GM19455 (cell line): ENCODE measurements at regions not wholly inside any gene's neighbourhood (a gene's known extent, or its start where the extent isn't known, plus 50 kb on each side); places are given as distances from the start of the nearest gene placed in this dataset.
"Not testable (repeated sequence)": the region's sequence is repeated elsewhere in the genome, so short reads cannot be mapped to it uniquely, and the experiment has no call there.

Experiments used
- ATAC-seq: cut with Tn5 transposase; IDR thresholded peaks from one replicate; pipeline ENCODE4 v1.9.1; 2021; ENCODE audit not compliant: unreplicated experiment

DNA sequence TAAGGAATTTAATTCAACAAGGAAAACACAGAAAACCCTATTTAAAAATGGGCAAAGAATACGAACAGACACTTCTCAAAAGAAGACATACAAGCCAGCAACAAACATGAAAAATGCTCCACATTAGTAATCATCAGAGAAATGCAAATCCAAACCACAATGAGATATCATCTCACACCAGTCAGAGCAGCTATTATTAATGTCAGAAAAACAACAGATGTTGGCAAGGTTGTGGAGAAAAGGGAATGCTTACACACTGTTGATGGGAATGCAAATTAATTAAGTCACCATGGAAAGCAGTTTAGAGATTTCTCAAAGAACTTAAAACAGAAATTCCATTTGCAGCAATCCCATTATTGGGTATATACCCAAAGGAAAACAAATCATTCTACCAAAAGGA is 55.2 kb downstream of the GCC1 start:
- ATAC-seq = no peak

DNA sequence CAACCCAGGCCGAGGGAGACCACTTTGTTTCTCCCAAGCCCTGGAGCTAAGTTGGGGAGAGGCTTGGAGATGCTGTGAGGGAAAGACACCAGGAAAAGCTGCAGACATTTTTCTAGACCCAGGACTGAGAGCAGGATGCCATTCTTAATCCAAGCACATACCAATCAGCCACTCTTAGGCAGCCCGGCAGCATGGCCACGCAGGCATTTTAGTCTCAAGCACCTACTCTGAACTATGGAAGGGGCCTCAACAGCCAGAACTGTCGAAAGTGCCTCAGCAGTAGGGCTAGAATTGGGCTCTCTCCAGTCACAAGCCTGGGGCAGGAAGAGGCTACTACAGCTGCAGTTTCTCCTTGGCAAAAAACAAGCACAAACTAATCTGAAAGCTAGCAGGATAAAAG is 57.8 kb downstream of the GCC1 start:
- no peak for ATAC-seq

DNA sequence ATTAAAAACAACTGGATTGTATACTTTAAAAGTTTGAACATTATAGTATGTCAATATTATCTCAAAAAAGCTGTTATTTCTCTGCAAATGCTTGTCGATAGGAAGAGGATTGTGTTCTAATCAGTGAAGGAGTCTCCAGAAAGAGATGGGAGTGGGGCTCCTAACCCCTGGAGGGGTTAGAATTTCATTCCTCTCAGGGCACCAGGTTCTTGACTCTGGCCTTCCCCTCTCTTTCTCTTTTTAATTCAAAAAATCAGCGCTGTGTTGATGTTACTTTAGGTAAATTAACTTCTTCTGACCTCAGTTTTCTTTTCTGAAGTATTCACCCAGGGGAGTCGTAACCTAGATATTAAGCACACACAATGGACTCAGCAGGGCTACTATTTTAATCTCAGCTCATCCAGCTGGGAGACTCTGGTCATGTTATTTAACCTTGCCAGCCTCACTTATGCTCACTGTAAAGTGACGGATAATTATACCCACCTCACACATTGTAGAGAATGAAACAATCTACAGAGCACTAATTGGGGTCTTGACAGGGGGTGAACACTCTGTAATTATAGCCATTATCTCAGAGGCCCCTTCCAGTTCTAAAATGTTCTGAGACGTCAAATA is 59.4 kb downstream of the GCC1 start:
- ATAC-seq = no peak

DNA sequence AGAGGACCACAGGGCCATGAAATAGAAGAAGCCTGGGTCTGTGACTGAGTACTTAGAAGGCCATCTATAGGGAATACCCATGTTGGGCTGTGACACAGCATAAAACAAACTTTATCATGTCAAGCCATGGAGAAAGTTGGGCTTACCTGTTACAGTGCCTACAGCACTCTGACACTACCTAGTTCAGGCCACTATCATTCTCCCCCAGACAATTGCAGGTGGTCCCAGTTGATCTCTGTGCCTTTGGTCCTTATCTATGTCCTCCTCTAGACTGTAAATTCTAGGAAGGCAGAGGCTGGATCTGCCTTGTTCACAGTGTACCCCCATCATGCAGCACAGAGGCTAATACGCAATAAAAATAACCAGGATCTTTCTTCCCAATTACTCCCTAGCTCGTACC is 69.1 kb downstream of the GCC1 start:
- ATAC-seq = no peak

DNA sequence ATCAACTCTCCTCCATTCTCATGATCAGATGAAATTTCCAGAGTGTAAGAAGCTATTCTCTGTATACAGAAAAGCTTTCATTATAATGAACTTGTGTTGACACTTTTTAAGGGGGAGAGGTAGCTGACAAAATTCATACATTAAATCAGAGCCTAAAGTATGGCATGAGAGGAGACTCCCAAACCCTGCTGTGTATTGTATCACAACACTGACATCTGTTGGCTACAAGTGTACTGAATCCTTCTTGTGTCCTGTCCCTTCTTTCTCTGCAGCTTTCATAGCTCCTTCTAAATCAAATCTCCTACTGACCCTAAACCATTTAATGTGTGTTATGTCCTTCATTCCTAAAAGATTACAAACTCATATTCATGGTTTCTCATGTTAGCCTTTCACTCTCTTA is 70.9 kb downstream of the GCC1 start:
- no peak for ATAC-seq

DNA sequence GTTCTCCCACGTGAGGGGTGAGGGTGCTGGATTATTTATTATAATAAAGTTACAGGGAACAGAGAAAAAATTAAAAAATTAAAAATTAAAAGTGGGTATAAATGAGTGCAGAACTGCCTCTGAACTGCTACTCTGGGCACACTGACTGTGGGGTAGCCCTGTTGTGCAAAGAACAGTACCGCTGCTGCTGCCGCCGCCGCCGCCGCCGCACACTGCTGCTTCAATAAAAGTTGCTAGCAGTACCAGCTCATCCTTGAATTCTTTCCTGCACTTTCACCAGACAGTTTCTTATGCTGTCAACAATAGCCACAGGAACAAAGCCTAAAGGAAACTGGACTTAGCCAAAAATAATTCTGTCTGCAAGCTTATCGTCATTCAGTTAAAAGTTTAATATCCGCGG is 72.1 kb downstream of the GCC1 start:
- no peak for ATAC-seq

DNA sequence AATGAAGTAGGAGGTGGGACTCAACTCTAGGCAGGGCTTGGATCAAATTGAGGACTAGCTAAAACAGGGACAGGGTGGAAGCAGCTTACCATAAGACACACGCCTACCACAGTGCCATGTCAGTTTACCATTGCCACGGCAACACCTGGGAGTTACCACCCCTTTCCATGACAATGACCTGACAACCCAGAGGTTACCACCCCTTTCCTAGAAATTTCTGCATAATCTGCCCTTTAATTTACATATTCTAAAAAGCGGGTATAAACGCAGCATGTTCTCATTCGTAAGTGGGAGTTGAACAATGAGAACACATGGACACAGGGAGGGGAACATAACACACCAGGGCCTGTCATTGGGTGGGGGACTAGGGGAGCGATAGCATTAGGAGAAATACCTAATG is 72.7 kb downstream of the GCC1 start:
- ATAC-seq = no peak

DNA sequence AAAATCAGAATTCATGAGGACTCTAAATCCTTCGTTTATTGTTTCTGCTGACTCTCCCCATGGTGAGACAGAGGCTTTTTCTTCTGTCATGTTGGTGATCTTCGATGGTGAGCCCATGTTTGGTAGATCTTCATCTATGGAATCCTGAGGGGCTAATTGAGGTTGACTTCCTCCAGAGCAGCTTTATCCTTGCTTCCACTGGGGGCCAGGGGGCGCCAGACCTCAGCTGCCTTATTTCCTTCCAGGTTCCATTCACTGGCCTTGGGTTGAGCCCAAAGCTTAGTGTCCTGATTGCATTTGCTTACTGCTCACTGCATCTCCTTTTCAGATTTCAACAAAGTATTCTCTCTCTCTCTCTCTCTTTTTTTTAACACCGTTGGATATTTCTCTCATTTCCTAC is 80.7 kb downstream of the GCC1 start:
- no peak for ATAC-seq

DNA sequence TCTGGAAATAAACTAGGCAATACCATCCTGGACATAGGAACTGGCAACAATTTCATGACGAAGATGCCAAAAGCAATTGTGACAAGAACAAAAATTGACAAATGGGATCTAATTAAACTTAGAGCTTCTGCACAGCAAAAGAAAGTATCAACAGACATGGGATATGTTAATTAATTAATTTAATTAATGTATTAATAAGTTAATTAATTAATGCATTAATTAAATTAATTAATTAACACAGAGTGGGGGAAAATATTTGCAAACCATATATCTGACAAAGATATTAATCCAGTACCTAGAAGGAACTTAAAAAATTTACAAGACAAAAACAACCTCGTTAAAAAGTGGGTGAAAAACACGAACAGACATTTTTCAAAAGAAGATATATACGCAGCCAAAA is 83.6 kb downstream of the GCC1 start:
- no peak for ATAC-seq

DNA sequence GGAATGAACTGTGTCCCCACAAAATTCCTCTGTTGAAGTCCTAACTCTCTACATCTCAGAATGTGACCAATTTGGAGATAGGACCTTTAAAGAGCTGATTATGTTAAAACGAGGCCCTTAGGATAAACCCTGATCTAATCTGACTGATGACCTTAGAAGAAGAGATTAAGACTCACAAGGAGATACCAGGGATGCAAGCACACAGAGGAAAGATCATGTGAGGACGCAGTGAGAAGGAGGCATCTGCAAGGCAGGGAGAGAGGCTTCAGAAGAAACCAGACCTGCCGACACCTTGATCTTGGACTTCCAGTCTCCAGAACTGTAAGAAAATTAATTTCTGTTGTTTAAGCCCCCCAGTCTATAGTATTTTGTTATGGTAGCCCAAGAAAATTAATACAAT is 94.9 kb upstream of the ZNF800 start:
- ATAC-seq = no peak

DNA sequence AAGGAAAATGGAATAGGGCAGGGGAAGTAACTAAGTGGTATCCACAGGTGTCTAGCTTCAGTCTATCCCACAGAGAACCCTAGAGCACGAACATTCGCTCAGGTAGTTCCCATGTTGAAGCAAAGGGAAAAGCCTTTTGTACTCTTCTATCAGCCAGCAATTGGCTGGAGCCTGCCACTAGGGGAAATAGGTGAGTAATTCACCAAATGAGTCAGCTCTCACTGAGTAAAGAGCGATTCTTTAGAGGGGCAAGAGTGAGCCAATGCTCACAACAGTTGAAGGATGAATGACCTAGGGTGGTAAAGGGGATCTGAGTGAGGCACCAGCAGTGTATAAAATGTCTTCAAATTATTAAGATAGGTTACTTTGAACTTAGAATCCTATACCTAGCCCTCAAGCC is 94.1 kb upstream of the ZNF800 start:
- ATAC-seq = no peak

DNA sequence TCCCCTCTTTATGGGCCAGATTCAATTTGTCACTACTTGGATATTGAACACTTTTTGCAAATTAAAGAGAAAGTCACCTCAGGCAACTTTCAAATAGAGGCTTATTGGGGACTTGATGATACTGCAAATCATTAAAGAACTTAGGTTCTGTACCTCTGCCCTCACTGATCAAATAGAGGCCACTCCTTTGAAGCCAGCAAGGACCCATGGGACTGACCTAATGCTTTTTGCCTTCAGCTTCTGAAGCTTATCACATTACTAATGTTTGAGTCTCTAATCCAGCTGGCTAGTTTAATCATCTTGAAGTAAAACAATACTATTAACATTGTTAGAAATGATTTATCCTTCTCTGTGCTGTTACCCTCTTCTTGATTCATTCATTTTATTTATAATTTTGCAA is 93.0 kb upstream of the ZNF800 start:
- ATAC-seq = no peak

DNA sequence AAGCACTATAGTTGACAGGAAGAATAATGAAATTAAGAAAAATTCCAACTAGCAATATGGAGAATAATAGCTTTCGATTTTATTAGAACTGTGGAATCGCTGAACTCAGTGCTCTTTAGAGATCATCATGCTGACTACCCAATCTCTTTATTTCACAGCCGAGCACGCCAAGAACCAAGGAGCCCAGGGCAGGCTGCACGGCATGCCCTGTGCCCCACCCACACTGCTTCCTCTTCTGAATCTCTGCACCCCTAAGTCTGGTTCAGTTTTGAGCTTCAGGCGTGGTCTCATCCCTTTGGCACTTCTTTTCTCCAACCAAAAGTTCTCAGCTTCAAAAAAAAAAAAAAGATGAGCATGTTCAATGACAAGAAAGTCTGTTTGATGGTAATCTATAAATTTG is 92.4 kb upstream of the ZNF800 start:
- no peak for ATAC-seq

DNA sequence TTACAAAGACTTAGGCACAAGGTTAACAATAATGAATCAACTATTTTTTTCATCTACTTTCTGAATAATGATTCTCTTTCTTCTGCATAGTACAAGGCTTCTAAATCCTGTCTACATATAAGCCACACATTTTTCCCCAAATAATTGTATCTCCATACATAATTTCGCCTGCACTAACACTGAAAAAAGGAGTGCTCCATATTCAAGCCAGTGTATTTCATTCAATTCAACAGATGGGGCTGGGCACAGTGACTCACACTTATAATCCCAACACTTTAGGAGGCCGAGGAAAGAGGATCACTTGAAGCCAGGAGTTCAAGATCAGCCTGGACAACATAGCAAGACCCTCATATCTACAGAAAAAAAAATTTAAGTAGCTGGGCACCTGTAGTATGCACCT is 86.0 kb upstream of the ZNF800 start:
- ATAC-seq = no peak

DNA sequence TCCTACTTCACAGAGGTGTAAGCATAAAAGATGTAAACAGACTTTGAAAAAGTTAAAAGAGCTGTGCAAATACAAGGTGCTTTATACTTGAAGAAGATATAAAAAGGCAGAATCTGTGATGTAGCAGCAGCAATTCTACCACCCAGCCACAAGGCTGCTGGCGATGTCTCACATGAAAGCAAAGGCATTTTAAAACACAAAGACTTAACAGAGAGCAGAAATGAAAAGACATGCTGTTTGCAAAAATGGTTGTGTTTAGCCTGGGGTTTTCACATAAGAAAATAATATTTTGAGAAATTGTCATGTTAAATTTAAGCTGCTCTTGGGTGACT is 85.5 kb upstream of the ZNF800 start:
- no peak for ATAC-seq

DNA sequence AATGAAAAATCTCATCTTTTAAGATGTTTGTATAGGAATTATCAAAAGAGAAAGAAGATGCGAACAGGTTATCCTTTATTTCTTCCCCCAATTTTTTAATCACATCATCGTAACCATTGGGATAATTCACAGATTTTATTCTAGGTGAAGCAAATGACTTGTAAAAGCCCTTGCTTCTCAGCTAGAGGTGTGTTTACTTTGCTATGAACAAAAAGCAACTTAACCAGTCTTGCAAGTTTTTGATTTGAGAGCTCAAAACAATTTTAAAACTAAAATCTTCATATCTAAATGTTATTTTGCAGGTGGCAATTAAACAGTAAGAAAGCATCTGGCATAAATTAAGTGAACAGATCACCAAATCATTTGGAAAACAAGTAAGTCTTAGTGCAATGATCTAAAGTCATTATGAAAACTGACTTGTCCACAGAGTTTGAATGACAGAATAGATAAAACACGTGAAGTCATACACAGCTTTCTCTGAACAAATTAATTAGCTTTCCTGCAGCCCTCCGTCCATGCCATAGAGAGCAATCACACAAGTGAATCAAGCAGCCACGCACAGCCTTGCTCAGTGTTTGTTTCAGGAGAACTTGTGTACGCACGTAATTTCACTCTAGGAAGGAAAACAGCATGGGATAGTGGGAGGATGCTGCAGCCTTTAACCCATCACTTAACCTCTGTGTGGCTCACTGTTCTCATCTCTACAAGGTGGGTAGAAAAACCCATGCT is 85.0 kb upstream of the ZNF800 start:
- no peak for ATAC-seq

DNA sequence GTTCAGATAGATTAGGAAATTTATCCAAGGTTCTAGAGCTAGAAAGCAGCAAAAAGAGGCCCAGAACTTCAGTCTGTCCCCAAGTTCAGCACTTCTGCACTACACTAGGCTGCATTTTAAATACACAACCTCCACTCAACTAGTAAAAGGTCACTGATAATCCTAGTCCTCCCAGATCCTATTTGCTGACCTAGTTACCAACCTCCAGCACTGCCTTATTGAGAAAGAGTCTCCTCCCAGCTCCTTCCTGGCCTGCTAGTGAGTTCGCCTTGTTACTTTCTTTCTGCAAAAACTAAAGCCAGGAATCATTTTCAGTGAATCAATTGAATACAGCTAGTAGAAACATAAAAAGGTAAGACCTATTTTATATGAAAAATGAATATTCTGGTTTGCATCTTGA is 84.1 kb upstream of the ZNF800 start:
- no peak for ATAC-seq

DNA sequence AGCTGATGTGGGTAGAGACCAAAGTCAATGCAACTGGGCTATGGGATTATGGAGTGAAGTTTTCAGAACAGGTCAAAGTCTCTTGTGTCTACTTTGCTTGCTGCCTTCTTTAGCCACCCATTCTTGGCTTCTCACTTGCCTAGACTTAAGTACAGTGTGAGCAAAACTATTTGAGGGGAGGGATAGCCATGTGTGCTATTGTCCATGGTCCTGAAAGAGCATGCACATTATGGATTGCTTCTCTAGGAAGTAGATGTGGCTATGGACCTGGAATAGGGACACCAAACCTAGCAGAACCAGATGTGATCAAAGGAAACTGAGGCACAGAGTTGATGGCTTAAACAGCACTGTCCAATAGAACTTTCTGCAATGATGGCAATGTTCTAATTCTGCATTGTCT is 81.9 kb upstream of the ZNF800 start:
- no peak for ATAC-seq

DNA sequence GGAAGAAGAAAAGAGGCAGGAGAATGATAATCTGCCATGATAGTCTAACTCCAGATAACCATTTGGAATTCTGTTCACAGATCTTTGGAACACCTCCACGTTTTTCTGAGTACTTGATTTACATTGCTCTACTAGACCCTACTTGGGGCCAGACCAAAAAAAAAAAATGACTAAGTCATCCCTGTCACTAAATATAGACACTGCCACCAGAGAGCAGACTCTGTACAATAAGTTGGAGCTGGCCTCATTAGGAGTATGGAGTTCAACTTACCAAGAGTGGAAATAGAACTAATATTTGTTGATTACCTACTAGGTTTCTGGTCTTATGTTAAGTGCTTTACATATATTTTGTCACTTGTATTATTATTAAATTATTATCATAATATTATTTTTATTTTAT is 80.9 kb upstream of the ZNF800 start:
- ATAC-seq = no peak

DNA sequence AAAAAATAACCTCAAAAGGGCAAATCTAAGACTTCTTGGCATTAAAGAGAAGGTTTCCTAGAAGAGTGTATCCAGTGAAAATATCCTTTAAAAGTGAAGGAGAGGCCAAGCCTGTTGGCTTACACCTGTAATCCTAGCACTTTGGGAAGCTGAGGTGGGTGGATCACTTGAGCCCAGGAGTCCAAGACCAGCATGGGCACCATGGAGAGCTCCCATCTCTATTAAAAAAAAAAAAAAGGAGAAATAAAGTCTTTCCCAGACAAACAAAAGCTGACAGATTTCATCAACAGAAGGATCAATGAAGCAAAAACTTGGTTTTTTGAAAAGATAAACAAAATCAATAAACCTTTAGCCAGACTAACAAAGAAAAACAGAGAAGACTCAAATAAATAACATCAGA is 67.6 kb upstream of the ZNF800 start:
- ATAC-seq = no peak

DNA sequence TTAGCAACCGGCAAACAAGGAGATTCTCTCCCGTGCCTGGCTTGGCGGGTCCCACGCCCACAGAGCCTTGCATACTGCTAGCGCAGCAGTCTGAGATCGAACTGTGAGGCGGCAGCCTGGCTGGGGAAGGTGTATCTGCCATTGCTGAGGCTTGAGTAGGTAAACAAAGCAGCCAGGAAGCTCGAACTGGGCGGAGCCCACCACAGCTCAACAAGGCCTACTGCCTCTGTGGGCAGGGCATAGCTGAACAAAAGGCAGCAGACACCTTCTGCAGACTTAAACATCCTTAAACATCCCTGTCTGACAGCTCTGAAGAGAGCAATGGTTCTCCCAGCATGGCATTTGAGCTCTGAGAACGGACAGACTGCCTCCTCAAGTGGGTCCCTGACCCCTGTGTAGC is 58.8 kb upstream of the ZNF800 start:
- not testable (repeated sequence) for ATAC-seq

DNA sequence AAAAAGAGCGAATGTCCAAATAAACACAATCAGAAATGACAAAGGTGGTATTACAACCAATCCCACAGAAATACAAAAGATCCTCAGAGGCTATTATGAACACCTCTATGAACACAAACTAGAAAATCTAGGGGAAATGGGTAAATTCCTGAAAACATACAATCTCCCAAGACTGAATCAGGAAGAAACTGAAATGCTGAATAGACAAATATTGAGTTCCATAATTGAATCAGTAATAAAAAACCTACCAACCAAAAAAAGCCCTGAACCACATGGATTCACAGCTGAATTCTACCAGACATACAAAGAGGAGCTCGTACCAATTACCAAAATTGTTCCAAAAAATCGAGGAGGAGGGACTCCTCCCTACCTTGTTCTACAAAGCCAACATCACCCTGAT is 56.1 kb upstream of the ZNF800 start:
- ATAC-seq = no peak

DNA sequence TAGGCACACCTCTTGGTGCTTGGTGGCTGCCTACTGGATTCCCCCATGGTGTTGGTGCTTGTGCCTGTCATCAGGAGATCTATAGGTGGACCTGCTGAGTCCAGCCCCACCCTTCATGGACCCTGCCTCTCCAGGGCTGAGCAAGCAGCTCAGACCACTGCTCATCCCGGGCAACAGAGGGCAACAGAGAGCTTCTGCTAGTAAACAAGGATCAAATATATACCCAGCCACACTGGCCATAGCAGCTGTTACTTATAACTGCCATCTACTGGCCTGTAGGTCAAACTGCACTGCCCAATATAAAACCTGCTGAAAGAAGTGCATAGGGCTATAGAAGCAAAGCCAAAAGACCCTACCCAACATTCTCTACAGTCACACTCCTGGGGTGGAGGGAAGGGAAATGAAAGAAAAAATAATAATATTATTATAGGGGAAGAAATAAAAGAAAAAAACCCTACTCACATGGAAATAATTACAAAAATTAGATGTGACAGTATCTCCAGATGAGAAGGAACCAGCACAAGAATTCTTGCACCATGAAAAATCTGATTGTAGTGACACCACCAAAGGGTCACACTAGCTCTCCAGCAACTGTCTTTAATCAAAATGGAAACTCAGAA is 54.9 kb upstream of the ZNF800 start:
- peak; percentile 100 for ATAC-seq
